ENCODE measurements at regions not wholly inside any gene's neighbourhood (a gene's known extent, or its start where the extent isn't known, plus 50 kb on each side); places are given as distances from the start of the nearest gene placed in this dataset.

DNA sequence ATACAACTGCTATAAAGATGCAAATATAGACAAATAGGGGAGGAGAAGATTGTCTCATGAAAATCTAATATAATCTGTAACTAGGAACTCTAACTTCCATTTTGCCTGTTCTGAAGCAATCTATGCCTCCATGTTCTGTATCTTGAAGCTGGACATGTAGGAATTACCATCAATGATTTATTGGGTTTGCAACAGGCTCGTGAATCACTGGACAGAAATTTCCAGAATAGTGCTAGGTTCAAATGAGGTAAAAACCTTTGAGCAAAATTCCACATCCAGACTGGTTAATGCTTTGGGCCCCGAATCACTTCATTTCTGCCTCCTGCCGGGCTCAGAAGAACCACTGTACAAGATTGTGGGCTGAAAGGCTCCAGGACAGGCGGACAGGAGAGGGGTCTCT, 110.7 kb upstream of the CTTNBP2NL start:
- no peaks in the 10 kb centered on the region for H3K36me3 ChIP-seq (ENCODE audit: control insufficient read depth, insufficient read depth, low read length)
- H4K5ac ChIP-seq (ENCODE audit: low read depth, low read length): no peak overlapping the region
- H3K23ac ChIP-seq (ENCODE audit: low read depth, low read length): no peak overlapping the region
- no peak for ATAC-seq (ENCODE audit: low read depth)
- in situ Hi-C loops (cut with MboI; ENCODE audit: low sequenced_read_pairs): no loop called here
- WGBS, 2 experiments (ENCODE audit: extremely low coverage in 2 of 2, insufficient read length in 1 of 2): 40% methylated on average over 1 of the region's 4 CpGs; no CpG with 5 or more reads in 1 of the 2 experiments
- no peak overlapping the region for H4K8ac ChIP-seq (ENCODE audit: low read depth in 2 of 2, low read length in 2 of 2)
- no peaks in the 10 kb centered on the region for H3K9me1 ChIP-seq (ENCODE audit: insufficient read depth, low read length)
- no peak overlapping the region for H2BK120ac ChIP-seq (ENCODE audit: low read depth, low read length)
- H3K4me2 ChIP-seq (ENCODE audit: low read depth, low read length): no peak overlapping the region
- H3K79me1 ChIP-seq (ENCODE audit: low read depth in 1 of 2, low read length in 2 of 2): no peaks in the 10 kb centered on the region
- dilution Hi-C loops (cut with HindIII; ENCODE audit: low sequenced_read_pairs, unreplicated experiment): no loop called here
- H4K91ac ChIP-seq (ENCODE audit: insufficient read depth, low read depth, low read length): no peak overlapping the region
- H2BK5ac ChIP-seq (ENCODE audit: low read depth, low read length, poor library complexity, severe bottlenecking): no peak overlapping the region
- CTCF ChIA-PET: no interaction called here
- no peak overlapping the region for H2BK20ac ChIP-seq (ENCODE audit: low read depth, low read length)
- no peak overlapping the region for H3K14ac ChIP-seq (replicated peaks; ENCODE audit: low read depth, low read length)
- DNase-seq: no peak
- no peaks in the 10 kb centered on the region; the same call in 1 of the 2 replicates for H3K9me3 ChIP-seq (ENCODE audit: control insufficient read depth, insufficient read depth, low read length)
- no peak overlapping the region for H3K27ac ChIP-seq (ENCODE audit: insufficient read depth, low read length)
- no peaks in the 10 kb centered on the region for H3K4me1 ChIP-seq (ENCODE audit: control insufficient read depth, insufficient read depth, low read length)
- H2AK9ac ChIP-seq (replicated peaks; ENCODE audit: low read depth, low read length, poor library complexity): no peak overlapping the region
- H3K56ac ChIP-seq (ENCODE audit: extremely low read depth, insufficient read depth, low read length): no peak overlapping the region
- H3K27me3 ChIP-seq (ENCODE audit: control insufficient read depth, insufficient read depth, low read length): no peaks in the 10 kb centered on the region; the same call in 1 of the 2 replicates
- intact Hi-C loops (cut with micrococcal nuclease): no loop called here
- no peak overlapping the region for H2AFZ ChIP-seq (replicated peaks; ENCODE audit: low read length, poor library complexity)
- no peak overlapping the region for H3K4ac ChIP-seq (ENCODE audit: low read depth, low read length)
- no peaks in the 10 kb centered on the region for H4K20me1 ChIP-seq (ENCODE audit: insufficient read depth, low read length)
- TF ChIP-seq, protein P1, sequence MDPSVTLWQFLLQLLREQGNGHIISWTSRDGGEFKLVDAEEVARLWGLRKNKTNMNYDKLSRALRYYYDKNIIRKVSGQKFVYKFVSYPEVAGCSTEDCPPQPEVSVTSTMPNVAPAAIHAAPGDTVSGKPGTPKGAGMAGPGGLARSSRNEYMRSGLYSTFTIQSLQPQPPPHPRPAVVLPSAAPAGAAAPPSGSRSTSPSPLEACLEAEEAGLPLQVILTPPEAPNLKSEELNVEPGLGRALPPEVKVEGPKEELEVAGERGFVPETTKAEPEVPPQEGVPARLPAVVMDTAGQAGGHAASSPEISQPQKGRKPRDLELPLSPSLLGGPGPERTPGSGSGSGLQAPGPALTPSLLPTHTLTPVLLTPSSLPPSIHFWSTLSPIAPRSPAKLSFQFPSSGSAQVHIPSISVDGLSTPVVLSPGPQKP (IDR thresholded peaks at IDR 0.05; ENCODE audit: borderline replicate concordance, low read depth, low read length): no peak
- no peak overlapping the region for H3K9ac ChIP-seq (ENCODE audit: low read depth, low read length)
- H3K4me3 ChIP-seq (ENCODE audit: insufficient read depth, low read depth, low read length): no peak overlapping the region
- no peak overlapping the region for H2AK5ac ChIP-seq (ENCODE audit: low read depth, low read length)
- H3K18ac ChIP-seq (ENCODE audit: low read depth, low read length): no peak overlapping the region
- no TSS peak for BruUV-seq (replicated peaks)
- H2BK15ac ChIP-seq (ENCODE audit: low read depth, low read length): no peak overlapping the region
- POLR2A ChIA-PET (ENCODE audit: unreplicated experiment): no interaction called here
